Mammary epithelial cell (primary cell): ENCODE measurements at regions not wholly inside any gene's neighbourhood (a gene's known extent, or its start where the extent isn't known, plus 50 kb on each side); places are given as distances from the start of the nearest gene placed in this dataset.
"Not testable (repeated sequence)": the region's sequence is repeated elsewhere in the genome, so short reads cannot be mapped to it uniquely, and the experiment has no call there.

Experiments
- EZH2 ChIP-seq: IDR thresholded peaks from 2 replicates; pipeline ENCODE4 v1.6.1; 2012; ENCODE audit warnings: low read length, inconsistent platforms, borderline replicate concordance
- TF ChIP-seq, protein P1 (sequence below), 2 donors: IDR thresholded peaks in 1 of 2; conservative IDR thresholded peaks in 1 of 2; 2 replicates each; pipeline ENCODE4 v1.5.1; 2011 to 2012; ENCODE audit warnings: inconsistent platforms in 2 of 2, low read length in 2 of 2, mild to moderate bottlenecking in 2 of 2, control low read depth in 1 of 2, low read depth in 1 of 2; ENCODE audit not compliant: insufficient read depth in 1 of 2; ENCODE audit errors: extremely low read depth in 1 of 2

DNA sequence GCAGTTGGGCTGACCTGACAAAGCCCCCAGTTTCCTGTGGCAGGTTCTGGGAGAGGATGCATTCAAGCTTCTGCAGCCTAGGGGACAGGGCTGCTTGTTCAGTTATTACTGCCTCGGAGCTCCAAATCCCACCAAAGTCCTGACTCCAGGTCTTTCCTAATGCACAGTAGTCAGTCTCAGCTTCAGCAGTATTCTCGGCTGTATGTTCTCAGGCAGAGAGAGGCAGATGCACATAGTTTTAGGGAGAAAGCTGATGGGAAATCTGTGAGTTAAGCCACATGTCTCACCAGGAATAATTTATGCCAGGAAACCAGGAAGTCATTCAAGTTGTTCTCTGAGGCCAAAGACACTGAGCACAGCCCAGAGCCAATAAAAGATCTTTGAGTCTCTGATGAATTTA lies 75.3 kb upstream of the BLTP1 start:
- TF ChIP-seq, protein P1, sequence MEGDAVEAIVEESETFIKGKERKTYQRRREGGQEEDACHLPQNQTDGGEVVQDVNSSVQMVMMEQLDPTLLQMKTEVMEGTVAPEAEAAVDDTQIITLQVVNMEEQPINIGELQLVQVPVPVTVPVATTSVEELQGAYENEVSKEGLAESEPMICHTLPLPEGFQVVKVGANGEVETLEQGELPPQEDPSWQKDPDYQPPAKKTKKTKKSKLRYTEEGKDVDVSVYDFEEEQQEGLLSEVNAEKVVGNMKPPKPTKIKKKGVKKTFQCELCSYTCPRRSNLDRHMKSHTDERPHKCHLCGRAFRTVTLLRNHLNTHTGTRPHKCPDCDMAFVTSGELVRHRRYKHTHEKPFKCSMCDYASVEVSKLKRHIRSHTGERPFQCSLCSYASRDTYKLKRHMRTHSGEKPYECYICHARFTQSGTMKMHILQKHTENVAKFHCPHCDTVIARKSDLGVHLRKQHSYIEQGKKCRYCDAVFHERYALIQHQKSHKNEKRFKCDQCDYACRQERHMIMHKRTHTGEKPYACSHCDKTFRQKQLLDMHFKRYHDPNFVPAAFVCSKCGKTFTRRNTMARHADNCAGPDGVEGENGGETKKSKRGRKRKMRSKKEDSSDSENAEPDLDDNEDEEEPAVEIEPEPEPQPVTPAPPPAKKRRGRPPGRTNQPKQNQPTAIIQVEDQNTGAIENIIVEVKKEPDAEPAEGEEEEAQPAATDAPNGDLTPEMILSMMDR (conservative IDR thresholded peaks at IDR 0.05 in 1 of 2, IDR thresholded peaks at IDR 0.05 in 1 of 2; ENCODE audit: extremely low read depth in 1 of 2, insufficient read depth in 1 of 2, low read depth in 1 of 2, low read length in 2 of 2): not testable (repeated sequence)
- TF ChIP-seq EZH2: not testable (repeated sequence)
